Umbilical cord (tissue), 1 donor: ENCODE measurements at regions not wholly inside any gene's neighbourhood (a gene's known extent, or its start where the extent isn't known, plus 50 kb on each side); places are given as distances from the start of the nearest gene placed in this dataset.
"Not testable (repeated sequence)": the region's sequence is repeated elsewhere in the genome, so short reads cannot be mapped to it uniquely, and the experiment has no call there.

ENCODE experiments used
- DNase-seq: peaks from one replicate; pipeline ENCODE4 v3.0.0-alpha.2; 2015; ENCODE audit warnings: low spot score

DNA sequence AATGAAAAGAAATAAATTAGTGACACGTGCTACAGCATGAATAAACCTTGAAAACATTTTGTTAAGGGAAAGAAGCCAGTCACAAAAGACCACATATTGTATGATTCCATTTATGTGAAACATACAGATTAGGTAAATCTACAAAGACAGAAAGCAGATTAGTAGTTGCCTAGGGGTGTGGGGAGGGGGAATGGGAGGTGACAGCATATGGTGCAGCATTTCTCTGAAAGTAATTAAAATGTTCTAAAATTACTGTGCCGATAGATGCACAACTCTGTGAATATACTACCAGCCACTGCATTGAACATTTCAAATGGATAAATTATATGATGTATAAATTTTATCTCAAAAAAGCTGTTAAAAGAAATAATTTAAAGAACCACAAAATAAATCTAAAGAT lies 161.0 kb downstream of the TRIB2 start:
- no peak for DNase-seq

GRCh38 chr2:12879649-12880048 lies 162.9 kb downstream of the TRIB2 start:
- no peak for DNase-seq

GRCh38 chr2:12881952-12882351 lies 165.2 kb downstream of the TRIB2 start:
- no peak for DNase-seq

GRCh38 chr2:12882393-12882792 lies 165.7 kb downstream of the TRIB2 start:
- DNase-seq, result no peak

- no peak for DNase-seq
These were observed 167.2 kb downstream of the TRIB2 start for GRCh38 chr2:12883906-12884305.

DNA sequence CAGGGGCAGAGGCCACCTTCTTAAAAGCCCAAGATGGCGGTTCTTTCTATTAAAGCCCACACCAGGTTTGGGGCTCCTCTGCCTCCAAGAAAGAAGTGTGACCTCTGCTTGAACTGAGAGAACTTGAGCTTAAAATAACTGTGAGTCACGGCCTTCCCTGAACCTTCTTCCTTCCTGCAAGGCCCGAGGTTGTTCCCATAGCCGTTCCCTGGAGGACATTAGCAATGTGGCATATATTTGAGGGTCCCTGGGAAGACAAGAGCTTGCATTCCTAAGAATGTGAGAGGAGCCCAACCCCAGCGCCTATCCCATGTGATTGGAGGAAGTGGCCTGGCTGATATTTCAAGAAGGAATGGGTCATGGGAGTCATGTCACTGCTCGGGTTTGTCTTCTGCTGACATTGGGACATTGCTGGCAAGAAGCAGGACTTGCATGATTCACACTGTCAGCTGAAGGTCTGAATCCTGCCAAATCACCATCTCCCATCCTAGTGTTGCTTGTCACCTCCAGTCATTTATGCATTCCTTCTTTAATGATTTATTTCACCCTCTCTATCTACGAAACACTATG lies 168.1 kb downstream of the TRIB2 start:
- DNase-seq, result peak; percentile 13

DNA sequence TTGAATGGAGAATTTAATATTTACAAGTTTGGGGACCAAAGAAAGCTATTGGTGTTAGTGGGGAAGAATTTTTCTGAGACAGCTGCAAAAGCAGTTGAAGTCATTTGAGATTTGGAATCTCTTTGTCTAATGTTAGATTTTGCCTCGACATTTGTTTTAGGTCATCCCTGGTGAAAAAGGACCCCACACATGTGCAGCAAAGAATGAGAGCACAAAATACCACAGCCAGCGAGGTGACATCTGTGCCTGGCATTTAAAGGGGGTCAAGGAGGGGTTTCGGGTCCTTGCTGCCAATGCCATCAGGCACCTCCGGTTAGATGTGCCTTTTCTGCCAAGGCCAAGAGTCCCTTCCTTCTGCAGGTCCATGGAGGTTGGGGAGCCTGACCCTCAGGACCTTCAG lies 173.3 kb downstream of the TRIB2 start:
- no peak for DNase-seq

DNA sequence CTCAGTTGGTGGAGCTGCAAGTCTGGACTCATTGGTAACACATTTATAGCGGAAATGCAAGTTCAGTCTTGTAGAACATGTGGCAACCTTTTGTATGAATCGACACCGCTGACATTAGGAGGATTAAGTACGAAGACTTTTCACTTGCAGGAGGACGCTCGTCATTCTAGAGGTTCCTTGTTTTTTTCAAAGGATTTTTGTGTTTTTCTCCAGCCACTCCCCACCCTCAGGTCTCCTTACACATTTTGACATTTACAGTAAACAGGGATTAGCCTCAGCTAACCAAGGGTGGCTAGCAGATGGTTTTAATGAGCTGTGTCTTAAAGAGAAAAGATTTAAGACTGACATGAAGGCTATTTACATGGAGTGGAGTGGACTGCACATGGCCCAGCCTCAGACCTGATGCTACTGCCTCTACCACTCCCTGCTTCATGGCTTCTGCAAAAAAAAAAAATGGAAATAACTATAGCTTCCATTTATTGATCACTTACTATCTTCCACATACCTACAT lies 173.8 kb downstream of the TRIB2 start:
- DNase-seq, result no peak

GRCh38 chr2:12895017-12895416 lies 178.3 kb downstream of the TRIB2 start:
- no peak for DNase-seq

- no peak for DNase-seq
These were observed 179.7 kb downstream of the TRIB2 start for GRCh38 chr2:12896318-12896982.

GRCh38 chr2:12897181-12897580 lies 180.4 kb downstream of the TRIB2 start:
- DNase-seq, result no peak

GRCh38 chr2:12903272-12903671 lies 186.5 kb downstream of the TRIB2 start:
- no peak for DNase-seq

- no peak for DNase-seq
These were observed 193.7 kb downstream of the TRIB2 start for GRCh38 chr2:12910431-12910830.

- DNase-seq, result no peak
These were observed 199.1 kb downstream of the TRIB2 start for GRCh38 chr2:12915787-12916186.

GRCh38 chr2:12918138-12918834 lies 201.6 kb downstream of the TRIB2 start:
- DNase-seq, result no peak

GRCh38 chr2:12918835-12919445 lies 202.2 kb downstream of the TRIB2 start:
- peak; percentile 56 for DNase-seq

- no peak for DNase-seq
These were observed 204.6 kb downstream of the TRIB2 start for GRCh38 chr2:12921321-12921720.

GRCh38 chr2:12923907-12924610 lies 207.3 kb downstream of the TRIB2 start:
- DNase-seq, result no peak

DNA sequence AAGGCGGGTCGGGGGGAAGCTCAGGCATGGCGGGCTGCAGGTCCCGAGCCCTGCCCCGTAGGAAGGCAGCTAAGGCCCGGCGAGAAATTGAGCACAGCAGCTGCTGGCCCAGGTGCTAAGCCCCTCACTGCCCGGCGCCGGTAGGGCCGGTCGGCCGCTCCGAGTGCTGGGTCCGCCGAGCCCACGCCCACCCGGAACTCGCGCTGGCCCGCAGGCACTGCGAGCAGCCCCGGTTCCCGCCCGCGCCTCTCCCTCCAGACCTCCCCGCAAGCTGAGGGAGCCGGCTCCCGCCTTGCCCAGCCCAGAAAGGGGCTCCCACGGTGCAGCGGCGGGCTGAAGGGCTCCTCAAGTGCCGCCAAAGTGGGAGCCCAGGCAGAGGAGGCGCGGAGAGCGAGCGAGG lies 209.9 kb downstream of the TRIB2 start:
- not testable (repeated sequence) for DNase-seq

- DNase-seq, result peak; percentile 62
These were observed 211.6 kb downstream of the TRIB2 start for GRCh38 chr2:12928197-12928774.

- DNase-seq, result peak; percentile 1
These were observed 212.2 kb downstream of the TRIB2 start for GRCh38 chr2:12928775-12929401.
